Nephron progenitor cell (in vitro differentiated cells): ENCODE measurements at regions not wholly inside any gene's neighbourhood (a gene's known extent, or its start where the extent isn't known, plus 50 kb on each side); places are given as distances from the start of the nearest gene placed in this dataset.

Experiments used
- DNase-seq: peaks from one replicate; pipeline ENCODE4 v3.0.0; 2021
- H3K27ac Mint-ChIP-seq: 2 replicates; pipeline ENCODE4 v1.8.0; 2021; ENCODE audit warnings: mild to moderate bottlenecking, moderate library complexity, mixed read lengths
- H3K27me3 Mint-ChIP-seq: 2 replicates; pipeline ENCODE4 v1.8.0; 2021; ENCODE audit warnings: mild to moderate bottlenecking, low read depth, mixed read lengths; ENCODE audit not compliant: poor library complexity
- H3K36me3 Mint-ChIP-seq: 2 replicates; pipeline ENCODE4 v1.8.0; 2021; ENCODE audit warnings: low read depth, mixed read lengths
- H3K4me1 Mint-ChIP-seq: 2 replicates; pipeline ENCODE4 v1.8.0; 2021; ENCODE audit warnings: mixed read lengths
- H3K4me3 Mint-ChIP-seq: 2 replicates; pipeline ENCODE4 v1.8.0; 2021; ENCODE audit warnings: mild to moderate bottlenecking, moderate library complexity, mixed read lengths
- H3K9me3 Mint-ChIP-seq: 2 replicates; pipeline ENCODE4 v1.8.0; 2021; ENCODE audit warnings: mild to moderate bottlenecking, moderate library complexity, mixed read lengths
- CTCF ChIP-seq: fragments of 200-600 bp; sonication (generic); IDR thresholded peaks from 2 replicates; pipeline ENCODE4 v1.5.0; 2021; ENCODE audit warnings: antibody characterized with exemption

- no peak for DNase-seq
- H3K27me3 Mint-ChIP-seq, result peaks cover 7% of the 10 kb centered on the region
- TF ChIP-seq CTCF, result no peak
- peaks cover 7% of the 10 kb centered on the region for H3K9me3 Mint-ChIP-seq
- H3K4me1 Mint-ChIP-seq, result peaks cover 59% of the 10 kb centered on the region
- H3K36me3 Mint-ChIP-seq, result no peaks in the 10 kb centered on the region
- H3K27ac Mint-ChIP-seq, result peak overlapping the region; percentile 23
- H3K4me3 Mint-ChIP-seq, result no peak overlapping the region
Observed at GRCh38 chr15:96046620-96047240, 283.8 kb upstream of the NR2F2 start.

GRCh38 chr15:96047255-96047931 lies 283.1 kb upstream of the NR2F2 start:
- H3K9me3 Mint-ChIP-seq, result peaks cover 6% of the 10 kb centered on the region
- H3K4me1 Mint-ChIP-seq, result peaks cover 64% of the 10 kb centered on the region
- no peak for TF ChIP-seq CTCF
- peak overlapping the region; percentile 10 for H3K27ac Mint-ChIP-seq
- H3K27me3 Mint-ChIP-seq, result peaks cover 8% of the 10 kb centered on the region
- no peaks in the 10 kb centered on the region for H3K36me3 Mint-ChIP-seq
- H3K4me3 Mint-ChIP-seq, result no peak overlapping the region
- DNase-seq, result no peak

- no peak for DNase-seq
- Mint-ChIP-seq H3K27ac (no peak overlapping the region), H3K27me3 (peaks cover 8% of the 10 kb centered on the region), H3K36me3 (no peaks in the 10 kb centered on the region), H3K4me3 (no peak overlapping the region), H3K9me3 (peaks cover 3% of the 10 kb centered on the region), H3K4me1 (peaks cover 72% of the 10 kb centered on the region)
- no peak for TF ChIP-seq CTCF
Observed at GRCh38 chr15:96049323-96049722, 281.2 kb upstream of the NR2F2 start.

GRCh38 chr15:96049766-96050165 lies 280.7 kb upstream of the NR2F2 start:
- H3K27me3 Mint-ChIP-seq, result peaks cover 8% of the 10 kb centered on the region
- peaks cover 5% of the 10 kb centered on the region for H3K9me3 Mint-ChIP-seq
- no peak for TF ChIP-seq CTCF
- H3K27ac Mint-ChIP-seq, result peak overlapping the region; percentile 64
- DNase-seq, result no peak
- no peak overlapping the region for H3K4me3 Mint-ChIP-seq
- H3K36me3 Mint-ChIP-seq, result no peaks in the 10 kb centered on the region
- peaks cover 69% of the 10 kb centered on the region for H3K4me1 Mint-ChIP-seq

- Mint-ChIP-seq H3K9me3 (peaks cover 22% of the 10 kb centered on the region), H3K27me3 (peaks cover 14% of the 10 kb centered on the region), H3K4me3 (no peak overlapping the region), H3K4me1 (peaks cover 64% of the 10 kb centered on the region), H3K27ac (peak overlapping the region; percentile 42), H3K36me3 (peaks cover 12% of the 10 kb centered on the region)
- no peak for TF ChIP-seq CTCF
- DNase-seq, result no peak
Observed at GRCh38 chr15:96051598-96051997, 278.9 kb upstream of the NR2F2 start.

- no peak for TF ChIP-seq CTCF
Observed at GRCh38 chr15:96052154-96052553, 278.3 kb upstream of the NR2F2 start.

More at GRCh38 chr15:96052154-96052553, 278.3 kb upstream of the NR2F2 start:
- H3K4me3 Mint-ChIP-seq, result peak overlapping the region; percentile 42
- peaks cover 22% of the 10 kb centered on the region for H3K9me3 Mint-ChIP-seq
- H3K36me3 Mint-ChIP-seq, result peaks cover 12% of the 10 kb centered on the region
- H3K27me3 Mint-ChIP-seq, result peaks cover 14% of the 10 kb centered on the region
- H3K4me1 Mint-ChIP-seq, result peaks cover 58% of the 10 kb centered on the region
- no peak for DNase-seq
- H3K27ac Mint-ChIP-seq, result no peak overlapping the region
